CD8-positive, alpha-beta memory T cell (primary cell): ENCODE measurements at regions not wholly inside any gene's neighbourhood (a gene's known extent, or its start where the extent isn't known, plus 50 kb on each side); places are given as distances from the start of the nearest gene placed in this dataset.

Experiments used
- CTCF ChIA-PET: fragments of 350-600 bp; sonication (Branson Sonifier 250); formaldehyde crosslinking; loops from one replicate; lab custom pipeline; 2021; ENCODE audit warnings: antibody characterized with exemption; lab: Charles Lee
- POLR2A ChIA-PET: fragments of 350-600 bp; sonication (Branson Sonifier 250); formaldehyde crosslinking; loops from one replicate; lab custom pipeline; 2021; ENCODE audit warnings: antibody characterized with exemption; lab: Charles Lee
- DNase-seq, 5 donors: peaks; one replicate each; pipeline versions ENCODE4 v3.0.0 to v3.0.0-alpha.2; 2020 to 2022; ENCODE audit warnings: mixed read lengths in 1 of 5
- H3K27ac ChIP-seq: one replicate; pipeline ENCODE4 v1.7.0; 2013; ENCODE audit warnings: low read depth, mild to moderate bottlenecking, low read length, moderate library complexity
- H3K27me3 ChIP-seq: 2 replicates; pipeline ENCODE4 v1.7.0; 2013; ENCODE audit warnings: low read length, mild to moderate bottlenecking; ENCODE audit not compliant: insufficient read depth, poor library complexity, severe bottlenecking
- H3K36me3 ChIP-seq: 2 replicates; pipeline ENCODE4 v1.7.0; 2013; ENCODE audit warnings: mild to moderate bottlenecking, low read length, moderate library complexity; ENCODE audit not compliant: insufficient read depth
- H3K4me1 ChIP-seq: 2 replicates; pipeline ENCODE4 v1.7.0; 2013; ENCODE audit warnings: mild to moderate bottlenecking, low read length, moderate library complexity; ENCODE audit not compliant: insufficient read depth
- H3K4me3 ChIP-seq: 2 replicates; pipeline ENCODE4 v1.7.0; 2013; ENCODE audit warnings: mild to moderate bottlenecking, low read length
- H3K9me3 ChIP-seq: 2 replicates; pipeline ENCODE4 v1.7.0; 2013; ENCODE audit warnings: mild to moderate bottlenecking, low read length
- H3K27ac Mint-ChIP-seq, 8 donors: one replicate each; pipeline ENCODE4 v1.8.0; 2020 to 2021; ENCODE audit warnings: mixed read lengths in 8 of 8, mild to moderate bottlenecking in 6 of 8, inconsistent platforms in 3 of 8, moderate library complexity in 3 of 8
- H3K27me3 Mint-ChIP-seq, 2 donors: one replicate each; pipeline ENCODE4 v1.8.0; 2020 to 2021; ENCODE audit warnings: mixed read lengths in 2 of 2, mild to moderate bottlenecking in 1 of 2, moderate library complexity in 1 of 2
- H3K36me3 Mint-ChIP-seq, 3 donors: one replicate each; pipeline ENCODE4 v1.8.0; 2020 to 2021; ENCODE audit warnings: mixed read lengths in 3 of 3, inconsistent platforms in 1 of 3, mild to moderate bottlenecking in 1 of 3
- H3K4me1 Mint-ChIP-seq, 3 donors: one replicate each; pipeline ENCODE4 v1.8.0; 2020 to 2021; ENCODE audit warnings: mixed read lengths in 3 of 3, inconsistent platforms in 1 of 3, mild to moderate bottlenecking in 1 of 3
- H3K4me3 Mint-ChIP-seq, 7 donors: one replicate each; pipeline ENCODE4 v1.8.0; 2020 to 2021; ENCODE audit warnings: mixed read lengths in 7 of 7, mild to moderate bottlenecking in 6 of 7, moderate library complexity in 4 of 7, inconsistent platforms in 2 of 7
- H3K9me3 Mint-ChIP-seq, 5 donors: one replicate each; pipeline ENCODE4 v1.8.0; 2020 to 2022; ENCODE audit warnings: mixed read lengths in 5 of 5, mild to moderate bottlenecking in 3 of 5, moderate library complexity in 2 of 5, inconsistent platforms in 1 of 5

DNA sequence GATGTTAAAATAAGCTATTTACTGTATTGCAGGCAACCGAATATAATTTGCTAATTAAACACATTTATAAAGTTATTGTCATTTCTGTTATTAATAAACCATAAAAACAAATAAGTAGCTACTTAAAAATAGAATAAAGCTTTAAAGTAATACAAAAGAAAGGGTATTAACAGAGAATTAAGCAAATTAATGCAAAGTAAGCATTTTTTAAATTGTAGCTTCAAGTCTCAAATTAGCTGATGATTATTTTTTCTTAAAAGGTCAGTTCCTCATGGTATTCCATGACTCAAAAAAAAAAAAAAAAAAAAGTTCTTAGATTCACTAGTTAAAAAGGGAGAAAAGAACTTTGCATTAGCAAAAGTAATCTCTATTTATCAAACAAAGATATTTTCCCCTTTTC is 292.5 kb downstream of the SLITRK1 start:
- Mint-ChIP-seq H3K27me3 (no peaks in the 10 kb centered on the region), H3K4me3 (no peak overlapping the region), H3K36me3 (no peaks in the 10 kb centered on the region), H3K9me3 (peaks cover 0 to 15% (median under 1%) of the 10 kb centered on the region in 5 donors), H3K4me1 (no peaks in the 10 kb centered on the region), H3K27ac (no peak overlapping the region)
- Histone ChIP-seq H3K4me1 (no peaks in the 10 kb centered on the region), H3K27me3 (no peaks in the 10 kb centered on the region), H3K27ac (no peak overlapping the region), H3K9me3 (no peaks in the 10 kb centered on the region), H3K4me3 (no peak overlapping the region), H3K36me3 (no peaks in the 10 kb centered on the region)
- CTCF ChIA-PET, result no interaction called here
- POLR2A ChIA-PET, result no interaction called here
- no peak for DNase-seq

GRCh38 chr13:83577183-83577582 is 305.1 kb downstream of the SLITRK1 start:
- no peaks in the 10 kb centered on the region for H3K9me3 ChIP-seq
- H3K27me3 Mint-ChIP-seq, result no peaks in the 10 kb centered on the region
- POLR2A ChIA-PET, result no interaction called here
- CTCF ChIA-PET, result no interaction called here
- H3K36me3 ChIP-seq, result no peaks in the 10 kb centered on the region
- no peaks in the 10 kb centered on the region for H3K4me1 Mint-ChIP-seq
- no peak for DNase-seq
- no peak overlapping the region for H3K27ac Mint-ChIP-seq
- H3K4me3 ChIP-seq, result no peak overlapping the region
- no peaks in the 10 kb centered on the region for H3K36me3 Mint-ChIP-seq
- no peaks in the 10 kb centered on the region for H3K4me1 ChIP-seq
- H3K9me3 Mint-ChIP-seq, result peaks cover 0 to 12% (median 0%) of the 10 kb centered on the region in 5 donors
- no peaks in the 10 kb centered on the region for H3K27me3 ChIP-seq
- H3K27ac ChIP-seq, result no peak overlapping the region
- no peak overlapping the region for H3K4me3 Mint-ChIP-seq

- H3K27ac ChIP-seq, result no peak overlapping the region
- H3K4me1 Mint-ChIP-seq, result no peaks in the 10 kb centered on the region
- H3K36me3 ChIP-seq, result no peaks in the 10 kb centered on the region
- no peaks in the 10 kb centered on the region for H3K4me1 ChIP-seq
- no peaks in the 10 kb centered on the region for H3K27me3 ChIP-seq
- no peak overlapping the region for H3K4me3 Mint-ChIP-seq
- DNase-seq, result no peak
- no peaks in the 10 kb centered on the region for H3K27me3 Mint-ChIP-seq
- no peaks in the 10 kb centered on the region for H3K36me3 Mint-ChIP-seq
- peaks cover 0 to 5% (median 0%) of the 10 kb centered on the region in 5 donors for H3K9me3 Mint-ChIP-seq
- no peaks in the 10 kb centered on the region for H3K9me3 ChIP-seq
- CTCF ChIA-PET, result no interaction called here
- H3K27ac Mint-ChIP-seq, result no peak overlapping the region
- POLR2A ChIA-PET, result no interaction called here
- H3K4me3 ChIP-seq, result no peak overlapping the region
These were observed 314.3 kb downstream of the SLITRK1 start for GRCh38 chr13:83568019-83568418.

- Mint-ChIP-seq H3K36me3 (no peaks in the 10 kb centered on the region), H3K27ac (no peak overlapping the region), H3K4me1 (no peaks in the 10 kb centered on the region), H3K9me3 (peaks cover 0 to 5% (median 0%) of the 10 kb centered on the region in 5 donors), H3K27me3 (no peaks in the 10 kb centered on the region), H3K4me3 (no peak overlapping the region)
- ChIA-PET CTCF (no interaction called here), POLR2A (no interaction called here)
- Histone ChIP-seq H3K36me3 (no peaks in the 10 kb centered on the region), H3K4me3 (no peak overlapping the region), H3K27me3 (no peaks in the 10 kb centered on the region), H3K4me1 (no peaks in the 10 kb centered on the region), H3K27ac (no peak overlapping the region), H3K9me3 (no peaks in the 10 kb centered on the region)
- no peak for DNase-seq
These were observed 318.8 kb downstream of the SLITRK1 start for GRCh38 chr13:83563499-83563898.

GRCh38 chr13:83557845-83558244 is 324.4 kb downstream of the SLITRK1 start:
- Histone ChIP-seq H3K36me3 (no peaks in the 10 kb centered on the region), H3K4me3 (no peak overlapping the region), H3K9me3 (no peaks in the 10 kb centered on the region), H3K27ac (no peak overlapping the region), H3K27me3 (no peaks in the 10 kb centered on the region), H3K4me1 (no peaks in the 10 kb centered on the region)
- Mint-ChIP-seq H3K9me3 (peaks cover 0 to 16% (median 0%) of the 10 kb centered on the region in 5 donors), H3K27me3 (no peaks in the 10 kb centered on the region), H3K36me3 (no peaks in the 10 kb centered on the region), H3K4me3 (no peak overlapping the region), H3K27ac (no peak overlapping the region), H3K4me1 (no peaks in the 10 kb centered on the region)
- POLR2A ChIA-PET, result no interaction called here
- no peak for DNase-seq
- CTCF ChIA-PET, result no interaction called here

DNA sequence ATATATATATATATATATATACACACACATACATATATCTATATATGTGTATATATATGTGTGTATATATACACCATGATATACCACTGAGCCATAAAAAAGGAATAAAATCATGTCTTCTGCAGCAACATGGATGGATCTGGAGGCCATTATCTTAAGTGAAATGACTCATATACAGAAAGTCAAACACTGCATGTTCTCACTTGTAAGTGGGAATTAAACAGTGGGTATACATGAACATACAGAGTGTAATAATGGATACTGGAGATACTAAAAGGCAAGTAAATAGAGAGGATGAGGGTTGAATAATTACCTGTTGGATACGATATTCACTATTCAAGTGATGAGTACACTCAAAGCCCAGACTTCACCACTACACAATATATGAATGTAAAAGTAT is 332.6 kb downstream of the SLITRK1 start:
- DNase-seq, result no peak
- Histone ChIP-seq H3K27me3 (no peaks in the 10 kb centered on the region), H3K27ac (no peak overlapping the region), H3K4me1 (no peaks in the 10 kb centered on the region), H3K9me3 (no peaks in the 10 kb centered on the region), H3K4me3 (no peak overlapping the region), H3K36me3 (no peaks in the 10 kb centered on the region)
- Mint-ChIP-seq H3K27me3 (no peaks in the 10 kb centered on the region), H3K27ac (no peak overlapping the region), H3K9me3 (peaks cover 0 to 18% (median 0%) of the 10 kb centered on the region in 5 donors), H3K36me3 (no peaks in the 10 kb centered on the region), H3K4me3 (no peak overlapping the region), H3K4me1 (no peaks in the 10 kb centered on the region)
- CTCF ChIA-PET, result no interaction called here
- POLR2A ChIA-PET, result no interaction called here

DNA sequence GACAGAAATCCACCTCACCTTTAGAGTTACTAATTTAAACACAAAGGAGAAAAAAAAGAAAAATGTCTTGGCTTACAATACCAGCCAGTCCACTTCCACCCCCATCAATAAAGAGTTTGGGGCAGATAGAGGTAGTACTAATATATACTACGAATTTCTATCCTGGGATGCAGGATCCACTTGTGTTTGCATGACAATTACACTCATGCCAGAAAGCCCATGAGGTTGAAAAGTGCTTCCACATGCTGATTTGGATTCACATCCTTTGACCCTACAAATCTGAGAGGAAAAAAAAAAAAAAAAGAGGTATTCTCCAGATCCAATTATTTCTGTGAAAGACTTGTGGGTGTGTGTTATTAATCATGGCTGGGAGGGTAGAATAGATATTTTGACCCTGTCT is 335.2 kb downstream of the SLITRK1 start:
- ChIA-PET POLR2A (no interaction called here), CTCF (no interaction called here)
- peaks cover 0 to 23% (median 0%) of the 10 kb centered on the region in 5 donors for H3K9me3 Mint-ChIP-seq
- H3K27ac ChIP-seq, result no peak overlapping the region
- H3K4me1 ChIP-seq, result no peaks in the 10 kb centered on the region
- no peaks in the 10 kb centered on the region for H3K4me1 Mint-ChIP-seq
- DNase-seq, result no peak
- H3K36me3 Mint-ChIP-seq, result no peaks in the 10 kb centered on the region
- H3K27me3 Mint-ChIP-seq, result no peaks in the 10 kb centered on the region
- H3K4me3 ChIP-seq, result no peak overlapping the region
- H3K27ac Mint-ChIP-seq, result no peak overlapping the region
- H3K36me3 ChIP-seq, result no peaks in the 10 kb centered on the region
- H3K9me3 ChIP-seq, result no peaks in the 10 kb centered on the region
- no peak overlapping the region for H3K4me3 Mint-ChIP-seq
- no peaks in the 10 kb centered on the region for H3K27me3 ChIP-seq

DNA sequence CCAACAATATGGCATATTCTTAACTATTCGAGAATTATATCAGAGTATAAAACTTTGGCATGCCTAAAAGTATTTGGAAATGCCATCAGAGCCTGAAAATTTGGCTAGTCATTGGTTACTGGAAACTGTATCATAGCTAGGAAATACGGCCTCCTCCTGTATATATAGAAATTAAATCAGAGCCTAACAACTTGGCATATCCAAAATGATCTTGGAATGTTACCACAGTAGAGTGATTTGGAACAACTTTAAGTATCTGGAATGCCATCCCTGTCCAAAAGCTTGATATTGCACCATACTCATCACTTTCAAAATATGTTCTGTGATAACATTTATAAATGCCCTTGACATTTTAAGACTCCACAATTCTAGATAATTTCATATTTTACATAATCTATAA is 335.8 kb downstream of the SLITRK1 start:
- no peaks in the 10 kb centered on the region for H3K4me1 ChIP-seq
- H3K4me3 ChIP-seq, result no peak overlapping the region
- ChIA-PET POLR2A (no interaction called here), CTCF (no interaction called here)
- DNase-seq, result no peak
- Mint-ChIP-seq H3K27ac (no peak overlapping the region), H3K9me3 (peaks cover 0 to 23% (median 0%) of the 10 kb centered on the region in 5 donors), H3K4me3 (no peak overlapping the region), H3K4me1 (no peaks in the 10 kb centered on the region), H3K27me3 (no peaks in the 10 kb centered on the region), H3K36me3 (no peaks in the 10 kb centered on the region)
- H3K9me3 ChIP-seq, result no peaks in the 10 kb centered on the region
- no peaks in the 10 kb centered on the region for H3K36me3 ChIP-seq
- no peak overlapping the region for H3K27ac ChIP-seq
- no peaks in the 10 kb centered on the region for H3K27me3 ChIP-seq

DNA sequence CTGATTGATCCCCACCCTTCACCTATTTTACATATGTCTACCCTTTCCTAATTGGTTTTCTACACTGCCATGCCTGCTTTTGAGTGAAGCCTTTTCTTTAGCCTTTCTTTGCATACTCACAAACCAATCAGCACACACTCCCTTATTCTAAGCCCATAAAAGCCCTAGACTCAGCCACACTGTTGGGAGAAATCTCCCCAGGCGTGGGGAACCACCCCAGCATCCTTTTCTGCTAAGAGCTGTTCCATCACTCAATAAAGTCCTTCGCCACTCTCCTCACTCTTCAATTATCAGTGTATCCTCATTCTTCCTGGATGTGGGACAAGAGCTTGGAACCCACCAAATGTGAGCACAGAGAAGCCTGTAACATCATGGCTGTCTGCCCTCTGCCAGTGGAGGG is 343.6 kb downstream of the SLITRK1 start:
- Histone ChIP-seq H3K27ac (no peak overlapping the region), H3K4me1 (no peaks in the 10 kb centered on the region), H3K9me3 (no peaks in the 10 kb centered on the region), H3K27me3 (no peaks in the 10 kb centered on the region), H3K36me3 (no peaks in the 10 kb centered on the region), H3K4me3 (no peak overlapping the region)
- CTCF ChIA-PET, result no interaction called here
- Mint-ChIP-seq H3K27me3 (no peaks in the 10 kb centered on the region), H3K36me3 (no peaks in the 10 kb centered on the region), H3K27ac (peak overlapping the region in 1 of 8 donors; percentile 26), H3K4me1 (no peaks in the 10 kb centered on the region), H3K9me3 (peaks cover 2 to 25% (median 7%) of the 10 kb centered on the region in 5 donors), H3K4me3 (no peak overlapping the region)
- POLR2A ChIA-PET, result no interaction called here
- no peak for DNase-seq
